GM12878 (cell line): ENCODE measurements at regions not wholly inside any gene's neighbourhood (a gene's known extent, or its start where the extent isn't known, plus 50 kb on each side); places are given as distances from the start of the nearest gene placed in this dataset.

Experiments
- ATAC-seq: fragments of 200-7000 bp; cut with Tn5 transposase; 3 replicates; pipeline ENCODE4 v1.9.1; 2020; ENCODE audit warnings: mild to moderate bottlenecking, moderate library complexity
- BruUV-seq: library from RNA; stranded (reverse); fragments of 400-500 nt; replicated peaks from 2 replicates; lab custom pipeline; 2021; lab: Mats Ljungman, UMichigan
- CTCF ChIA-PET: fragments of 300-600 bp; sonication (Branson Sonifier 250); formaldehyde crosslinking; extraction: SDS; loops from one replicate; lab custom pipeline; 2021; ENCODE audit warnings: inconsistent platforms; lab: Yijun Ruan, JAX
- POLR2A ChIA-PET: fragments of 350-600 bp; formaldehyde crosslinking; extraction: SDS; loops from one replicate; lab custom pipeline; 2021; ENCODE audit warnings: inconsistent platforms; lab: Charles Lee
- RAD21 ChIA-PET: fragments of 300-600 bp; sonication (Branson Sonifier 250); formaldehyde crosslinking; loops from one replicate; lab custom pipeline; 2023; ENCODE audit warnings: antibody characterized with exemption; ENCODE audit not compliant: unreplicated experiment; lab: Charles Lee
- SMC1A ChIA-PET: fragments of 300-600 bp; sonication (Branson Sonifier 250); formaldehyde crosslinking; loops from one replicate; lab custom pipeline; 2023; ENCODE audit not compliant: unreplicated experiment, uncharacterized antibody; lab: Charles Lee
- DNase-seq: peaks from one replicate; pipeline ENCODE4 v3.0.0-alpha.2; 2011; ENCODE audit warnings: low read depth, low spot score
- FAIRE-seq: peaks from 3 replicates; lab custom pipeline; 2011; peaks lifted over from hg19 to GRCh38; lab: Jason Lieb, UNC
- H2AFZ ChIP-seq: 2 replicates; pipeline ENCODE4 v1.6.0; 2011; ENCODE audit warnings: low read depth, low read length, control low read depth; ENCODE audit not compliant: control insufficient read depth
- H3K27ac ChIP-seq: 2 replicates; pipeline ENCODE4 v1.5.1; 2011; ENCODE audit warnings: control low read depth; ENCODE audit not compliant: control insufficient read depth, insufficient read depth
- H3K27me3 ChIP-seq, 2 experiments: replicated peaks in 1 of 2; 2 replicates each; pipeline versions ENCODE4 v1.6.0 to v1.6.1; 2011; ENCODE audit warnings: low read length in 1 of 2; ENCODE audit not compliant: control insufficient read depth in 2 of 2, insufficient read depth in 2 of 2
- H3K36me3 ChIP-seq, 2 experiments: 2 replicates each; pipeline ENCODE4 v1.5.1; 2011; ENCODE audit warnings: low read length in 1 of 2; ENCODE audit not compliant: control insufficient read depth in 2 of 2, insufficient read depth in 2 of 2
- H3K4me1 ChIP-seq: 2 replicates; pipeline ENCODE4 v1.6.1; 2011; ENCODE audit warnings: mild to moderate bottlenecking, low read length, moderate library complexity, mixed read lengths; ENCODE audit not compliant: control insufficient read depth, insufficient read depth
- H3K4me2 ChIP-seq: 2 replicates; pipeline ENCODE4 v1.6.0; 2011; ENCODE audit warnings: control low read depth; ENCODE audit not compliant: control insufficient read depth, insufficient read depth
- H3K4me3 ChIP-seq: fragments of 200-600 bp; sonication (generic); 2 replicates; pipeline ENCODE4 v1.5.1; 2016
- H3K79me2 ChIP-seq: 2 replicates; pipeline ENCODE4 v1.6.0; 2011; ENCODE audit warnings: low read length; ENCODE audit not compliant: control insufficient read depth, insufficient read depth
- H3K9ac ChIP-seq: 2 replicates; pipeline ENCODE4 v1.8.0; 2011; ENCODE audit warnings: low read length, control low read depth, mixed read lengths; ENCODE audit not compliant: control insufficient read depth, insufficient read depth
- H3K9me3 ChIP-seq: replicated peaks from 3 replicates; pipeline ENCODE4 v1.5.1; 2011; ENCODE audit warnings: mild to moderate bottlenecking, low read length; ENCODE audit not compliant: control insufficient read depth, insufficient read depth
- H4K20me1 ChIP-seq: 2 replicates; pipeline ENCODE4 v1.6.0; 2011; ENCODE audit not compliant: control insufficient read depth, insufficient read depth
- BMI1 ChIP-seq: fragments of 450-650 bp; IDR thresholded peaks from 2 replicates; pipeline ENCODE4 v1.6.1; 2016; ENCODE audit warnings: mild to moderate bottlenecking, moderate library complexity, borderline replicate concordance
- CREB1 ChIP-seq: IDR thresholded peaks from 2 replicates; pipeline ENCODE4 v1.6.1; 2012; ENCODE audit warnings: low read depth, mild to moderate bottlenecking, inconsistent platforms
- EP300 ChIP-seq, 2 experiments: fragments of 150-350 bp in 1 of 2; IDR thresholded peaks; 2 replicates each; pipeline ENCODE4 v1.6.1; 2011 to 2012; ENCODE audit warnings: low read depth in 2 of 2, low read length in 2 of 2, borderline replicate concordance in 1 of 2, improper control_type of control experiment in 1 of 2, inconsistent platforms in 1 of 2; ENCODE audit not compliant: control insufficient read depth in 1 of 2
- EZH2 ChIP-seq: IDR thresholded peaks from 2 replicates; pipeline ENCODE4 v1.6.1; 2012; ENCODE audit warnings: low read depth, mild to moderate bottlenecking, control low read depth, inconsistent platforms, low read length, borderline replicate concordance; ENCODE audit not compliant: control insufficient read depth
- KDM1A ChIP-seq: fragments of 200-600 bp; sonication (generic); IDR thresholded peaks from 2 replicates; pipeline ENCODE4 v1.6.1; 2016; ENCODE audit warnings: borderline replicate concordance
- MYC ChIP-seq: IDR thresholded peaks from 2 replicates; pipeline ENCODE4 v1.6.1; 2011; ENCODE audit warnings: mild to moderate bottlenecking, low read length, moderate library complexity, inconsistent platforms; ENCODE audit not compliant: insufficient read depth, insufficient replicate concordance, insufficient read length, severe bottlenecking
- NFIC ChIP-seq: IDR thresholded peaks from 2 replicates; pipeline ENCODE4 v1.6.1; 2012; ENCODE audit warnings: low read depth, mild to moderate bottlenecking, inconsistent platforms, low read length, moderate library complexity
- NFYA ChIP-seq: IDR thresholded peaks from 2 replicates; pipeline ENCODE4 v1.6.1; 2011; ENCODE audit warnings: low read depth, mild to moderate bottlenecking, low read length, improper control_type of control experiment, borderline replicate concordance
- PAX8 ChIP-seq: fragments of 450-650 bp; IDR thresholded peaks from 2 replicates; pipeline ENCODE4 v1.6.1; 2017; ENCODE audit warnings: mild to moderate bottlenecking, moderate library complexity
- POLR2A ChIP-seq: IDR thresholded peaks from 2 replicates; pipeline ENCODE4 v1.6.1; 2011; ENCODE audit warnings: low read depth, mild to moderate bottlenecking, low read length
- PRDM15 ChIP-seq: fragments of 450-650 bp; formaldehyde crosslinking; IDR thresholded peaks from 2 replicates; pipeline ENCODE4 v1.4.0; 2020; ENCODE audit warnings: mild to moderate bottlenecking, moderate library complexity
- RELB ChIP-seq: fragments of 450-650 bp; IDR thresholded peaks from 2 replicates; pipeline ENCODE4 v1.6.1; 2017; ENCODE audit warnings: low read depth, mild to moderate bottlenecking, moderate library complexity
- SMAD5 ChIP-seq: IDR thresholded peaks from 2 replicates; pipeline ENCODE4 v1.6.1; 2016; ENCODE audit warnings: antibody characterized with exemption, low read depth
- SPI1 ChIP-seq: IDR thresholded peaks from 2 replicates; pipeline ENCODE4 v1.6.1; 2011; ENCODE audit warnings: low read depth, mild to moderate bottlenecking, low read length, moderate library complexity, borderline replicate concordance; ENCODE audit not compliant: insufficient read depth
- TCF7 ChIP-seq: IDR thresholded peaks from 2 replicates; pipeline ENCODE4 v1.6.1; 2014; ENCODE audit warnings: antibody characterized with exemption, borderline replicate concordance
- WGBS: methylation state at CpG from one replicate; pipeline ENCODE4 v1.1.6; 2016; ENCODE audit warnings: low lambda C conversion rate; ENCODE audit not compliant: insufficient replicate concordance, insufficient coverage; ENCODE audit errors: missing lambda C conversion rate; 5-methylcytosine and 5-hydroxymethylcytosine counted together
- in situ Hi-C: fragments of 300-500 bp; cut with MboI; formaldehyde crosslinking; loops from 9 replicates; pipeline ENCODE4 v1.14.3; 2018; ENCODE audit warnings: mixed read lengths
- intact Hi-C: fragments of 100-400 bp; cut with micrococcal nuclease; formaldehyde crosslinking; loops from one replicate; pipeline ENCODE4 v1.14.2; 2022; ENCODE audit not compliant: unreplicated experiment

- TF ChIP-seq PAX8 (no peak), PRDM15 (no peak), TCF7 (no peak)
Measured at GRCh38 chr6:74735304-74735703, 470.5 kb downstream of the COL12A1 start (continued).

- Histone ChIP-seq H3K4me1 (no peaks in the 10 kb centered on the region), H3K9ac (no peak overlapping the region), H3K27ac (no peak overlapping the region), H3K9me3 (no peaks in the 10 kb centered on the region), H3K4me3 (no peak overlapping the region), H3K27me3 (no peaks in the 10 kb centered on the region), H3K36me3 (no peaks in the 10 kb centered on the region), H3K79me2 (no peaks in the 10 kb centered on the region), H4K20me1 (no peaks in the 10 kb centered on the region), H3K4me2 (no peak overlapping the region), H2AFZ (no peak overlapping the region)
- POLR2A ChIA-PET = no interaction called here
- WGBS = 35% methylated on average over 3 of the region's 3 CpGs
- BruUV-seq = no TSS peak
- intact Hi-C loops = no loop called here
- CTCF ChIA-PET = no interaction called here
- SMC1A ChIA-PET = interaction anchor here (1.8 kb wide), 1 partner anchor 10 kb away, joined by 5 read pairs; no protein-coding TSS in a partner anchor
- no peak for FAIRE-seq
- in situ Hi-C loops = no loop called here
- no peak for ATAC-seq
- DNase-seq = no peak
- TF ChIP-seq SMAD5 = no peak
- TF ChIP-seq EZH2 = no peak
- no peak for TF ChIP-seq SPI1
- TF ChIP-seq NFIC = no peak
- TF ChIP-seq EP300 (IDR thresholded peaks at IDR 0.05; ENCODE audit: borderline replicate concordance in 1 of 2, control insufficient read depth in 1 of 2, low read depth in 2 of 2, low read length in 2 of 2) = no peak
- TF ChIP-seq MYC = no peak
- TF ChIP-seq KDM1A = no peak
- TF ChIP-seq RELB = no peak
- no peak for TF ChIP-seq BMI1
- no peak for TF ChIP-seq NFYA
- no peak for TF ChIP-seq POLR2A
- TF ChIP-seq CREB1 = no peak
- RAD21 ChIA-PET = no interaction called here
Measured at GRCh38 chr6:74734901-74735300, 471.0 kb downstream of the COL12A1 start.
